Neural progenitor cell (in vitro differentiated cells): ENCODE measurements at regions not wholly inside any gene's neighbourhood (a gene's known extent, or its start where the extent isn't known, plus 50 kb on each side); places are given as distances from the start of the nearest gene placed in this dataset.

Experiments used
- DNase-seq: peaks from one replicate; pipeline ENCODE4 v3.0.0-alpha.2; 2016; ENCODE audit warnings: low spot score
- H2AFZ ChIP-seq: fragments of 200-600 bp; sonication (generic); replicated peaks from 2 replicates; pipeline ENCODE4 v1.6.1; 2016; ENCODE audit warnings: antibody characterized with exemption
- H3F3A ChIP-seq: fragments of 200-600 bp; sonication (generic); 2 replicates; pipeline ENCODE4 v1.6.1; 2016; ENCODE audit warnings: antibody characterized with exemption, low read depth
- H3K27ac ChIP-seq: fragments of 200-600 bp; sonication (generic); 2 replicates; pipeline ENCODE4 v1.5.1; 2016; ENCODE audit warnings: mild to moderate bottlenecking
- H3K27me3 ChIP-seq: fragments of 200-600 bp; sonication (generic); 2 replicates; pipeline ENCODE4 v1.6.1; 2016; ENCODE audit warnings: mild to moderate bottlenecking, moderate library complexity
- H3K36me3 ChIP-seq: fragments of 200-600 bp; sonication (generic); 2 replicates; pipeline ENCODE4 v1.5.1; 2016
- H3K4me1 ChIP-seq: fragments of 200-600 bp; sonication (generic); 2 replicates; pipeline ENCODE4 v1.6.1; 2016; ENCODE audit warnings: mixed run types
- H3K4me2 ChIP-seq: fragments of 200-600 bp; sonication (generic); 2 replicates; pipeline ENCODE4 v1.6.1; 2016
- H3K4me3 ChIP-seq: fragments of 200-600 bp; sonication (generic); 2 replicates; pipeline ENCODE4 v1.5.1; 2016
- H3K79me2 ChIP-seq: fragments of 200-600 bp; sonication (generic); 2 replicates; pipeline ENCODE4 v1.6.1; 2016; ENCODE audit warnings: low read depth
- H3K9ac ChIP-seq: fragments of 200-600 bp; sonication (generic); 2 replicates; pipeline ENCODE4 v1.6.1; 2016
- H3K9me3 ChIP-seq: fragments of 200-600 bp; sonication (generic); 2 replicates; pipeline ENCODE4 v1.5.1; 2016; ENCODE audit warnings: low read depth
- H4K20me1 ChIP-seq: fragments of 200-600 bp; sonication (generic); 2 replicates; pipeline ENCODE4 v1.6.1; 2016; ENCODE audit warnings: low read depth
- H3K27ac Mint-ChIP-seq: 3 replicates; pipeline ENCODE4 v1.8.0; 2021; ENCODE audit warnings: mixed read lengths
- H3K27me3 Mint-ChIP-seq: 2 replicates; pipeline ENCODE4 v1.8.0; 2022; ENCODE audit warnings: low read depth, mild to moderate bottlenecking, inconsistent platforms, moderate library complexity, mixed read lengths; ENCODE audit not compliant: insufficient read depth
- H3K36me3 Mint-ChIP-seq: 3 replicates; pipeline ENCODE4 v1.8.0; 2021; ENCODE audit warnings: mixed read lengths
- H3K4me1 Mint-ChIP-seq: 3 replicates; pipeline ENCODE4 v1.8.0; 2021; ENCODE audit warnings: mixed read lengths
- H3K4me3 Mint-ChIP-seq: 3 replicates; pipeline ENCODE4 v1.8.0; 2021; ENCODE audit warnings: mild to moderate bottlenecking, moderate library complexity, mixed read lengths
- H3K9me3 Mint-ChIP-seq: 3 replicates; pipeline ENCODE4 v1.8.0; 2020; ENCODE audit warnings: mixed read lengths
- CTCF ChIP-seq: fragments of 200-600 bp; sonication (generic); IDR thresholded peaks from 2 replicates; pipeline ENCODE4 v1.5.1; 2017; ENCODE audit warnings: antibody characterized with exemption, mild to moderate bottlenecking
- EZH2 ChIP-seq: fragments of 200-600 bp; sonication (generic); IDR thresholded peaks from 2 replicates; pipeline ENCODE4 v1.6.1; 2017; ENCODE audit warnings: antibody characterized with exemption, mild to moderate bottlenecking, moderate library complexity
- EZH2phosphoT487 ChIP-seq: fragments of 200-600 bp; sonication (generic); IDR thresholded peaks from 2 replicates; pipeline ENCODE4 v1.6.1; 2017; ENCODE audit warnings: antibody characterized with exemption

- no peak overlapping the region for H2AFZ ChIP-seq
Observed at GRCh38 chr11:69956669-69957190, 121.4 kb upstream of the ANO1 start.

GRCh38 chr11:69957849-69958248, 120.3 kb upstream of the ANO1 start:
- Histone ChIP-seq H3K27ac (no peak overlapping the region), H3K79me2 (no peaks in the 10 kb centered on the region), H3K9me3 (no peaks in the 10 kb centered on the region), H2AFZ (no peak overlapping the region), H4K20me1 (no peaks in the 10 kb centered on the region), H3F3A (no peaks in the 10 kb centered on the region), H3K9ac (no peak overlapping the region), H3K4me1 (no peaks in the 10 kb centered on the region), H3K4me2 (no peak overlapping the region), H3K4me3 (no peak overlapping the region), H3K27me3 (no peaks in the 10 kb centered on the region), H3K36me3 (no peaks in the 10 kb centered on the region)
- Mint-ChIP-seq H3K36me3 (no peaks in the 10 kb centered on the region), H3K9me3 (peaks cover 15% of the 10 kb centered on the region), H3K4me3 (no peak overlapping the region), H3K4me1 (peaks cover 24% of the 10 kb centered on the region), H3K27ac (peak overlapping the region; percentile 50), H3K27me3 (peaks cover 20% of the 10 kb centered on the region)
- TF ChIP-seq EZH2, result no peak
- no peak for TF ChIP-seq CTCF
- DNase-seq, result no peak

More at GRCh38 chr11:69956669-69957190, 121.4 kb upstream of the ANO1 start:
- Histone ChIP-seq H3K4me1 (no peaks in the 10 kb centered on the region), H3K9ac (no peak overlapping the region), H3K27ac (no peak overlapping the region), H3F3A (no peaks in the 10 kb centered on the region), H3K27me3 (no peaks in the 10 kb centered on the region), H3K79me2 (no peaks in the 10 kb centered on the region), H3K36me3 (no peaks in the 10 kb centered on the region), H4K20me1 (no peaks in the 10 kb centered on the region), H3K4me3 (no peak overlapping the region), H3K9me3 (no peaks in the 10 kb centered on the region), H3K4me2 (no peak overlapping the region)
- no peaks in the 10 kb centered on the region for H3K36me3 Mint-ChIP-seq
- TF ChIP-seq CTCF (no peak), EZH2 (no peak), EZH2phosphoT487 (no peak)
- H3K27me3 Mint-ChIP-seq, result peaks cover 12% of the 10 kb centered on the region
- peaks cover 12% of the 10 kb centered on the region for H3K9me3 Mint-ChIP-seq
- peaks cover 20% of the 10 kb centered on the region for H3K4me1 Mint-ChIP-seq
- no peak overlapping the region for H3K4me3 Mint-ChIP-seq
- peak overlapping the region; percentile 28 for H3K27ac Mint-ChIP-seq
- no peak for DNase-seq

GRCh38 chr11:69958308-69958707, 119.8 kb upstream of the ANO1 start:
- no peaks in the 10 kb centered on the region for H3K36me3 Mint-ChIP-seq
- H3K27ac ChIP-seq, result no peak overlapping the region
- peaks cover 18% of the 10 kb centered on the region for H3K27me3 Mint-ChIP-seq
- no peak overlapping the region for H3K4me3 ChIP-seq
- H3K27ac Mint-ChIP-seq, result peak overlapping the region; percentile 50
- H3K4me1 Mint-ChIP-seq, result peaks cover 28% of the 10 kb centered on the region
- H3K4me2 ChIP-seq, result no peak overlapping the region
- no peaks in the 10 kb centered on the region for H3K27me3 ChIP-seq
- H3F3A ChIP-seq, result no peaks in the 10 kb centered on the region
- no peaks in the 10 kb centered on the region for H3K79me2 ChIP-seq
- TF ChIP-seq EZH2 (no peak), CTCF (no peak), EZH2phosphoT487 (no peak)
- H3K9me3 ChIP-seq, result no peaks in the 10 kb centered on the region
- no peak for DNase-seq
- no peak overlapping the region for H3K4me3 Mint-ChIP-seq
- H2AFZ ChIP-seq, result no peak overlapping the region
- no peak overlapping the region for H3K9ac ChIP-seq
- H3K4me1 ChIP-seq, result no peaks in the 10 kb centered on the region
- no peaks in the 10 kb centered on the region for H4K20me1 ChIP-seq
- H3K36me3 ChIP-seq, result no peaks in the 10 kb centered on the region
- peaks cover 15% of the 10 kb centered on the region for H3K9me3 Mint-ChIP-seq
